WTC11 (cell line): ENCODE measurements at regions not wholly inside any gene's neighbourhood (a gene's known extent, or its start where the extent isn't known, plus 50 kb on each side); places are given as distances from the start of the nearest gene placed in this dataset.

ENCODE experiments used
- ATAC-seq: fragments of 200-7000 bp; cut with Tn5 transposase; 2 replicates; pipeline ENCODE4 v1.10.0; 2021; ENCODE audit warnings: mild to moderate bottlenecking, moderate library complexity
- CTCF ChIA-PET: fragments of 300-600 bp; sonication (Branson Sonifier 250); formaldehyde crosslinking; loops from one replicate; lab custom pipeline; 2021; ENCODE audit warnings: antibody characterized with exemption; lab: Charles Lee
- POLR2A ChIA-PET: fragments of 350-600 bp; sonication (Branson Sonifier 250); formaldehyde crosslinking; loops from one replicate; lab custom pipeline; 2021; ENCODE audit warnings: antibody characterized with exemption; lab: Charles Lee
- DNase-seq: peaks from one replicate; pipeline ENCODE4 v3.0.0; 2021; ENCODE audit warnings: low spot score
- H3K27ac Mint-ChIP-seq: 2 replicates; pipeline ENCODE4 v1.8.0; 2021; ENCODE audit warnings: mixed read lengths
- H3K27me3 Mint-ChIP-seq: 2 replicates; pipeline ENCODE4 v1.8.0; 2021; ENCODE audit warnings: low read depth, mild to moderate bottlenecking, moderate library complexity, mixed read lengths
- H3K36me3 Mint-ChIP-seq: 2 replicates; pipeline ENCODE4 v1.8.0; 2021; ENCODE audit warnings: mixed read lengths
- H3K4me1 Mint-ChIP-seq: 2 replicates; pipeline ENCODE4 v1.8.0; 2022; ENCODE audit warnings: mixed read lengths
- H3K4me3 Mint-ChIP-seq: 2 replicates; pipeline ENCODE4 v1.8.0; 2021; ENCODE audit warnings: mild to moderate bottlenecking, moderate library complexity, mixed read lengths
- H3K9me3 Mint-ChIP-seq: 2 replicates; pipeline ENCODE4 v1.8.0; 2021; ENCODE audit warnings: mixed read lengths
- AFF4 ChIP-seq: sonication (generic); formaldehyde crosslinking; IDR thresholded peaks from 2 replicates; pipeline ENCODE4 v1.8.1; 2023; ENCODE audit warnings: mild to moderate bottlenecking, missing genetic modification reagents, borderline replicate concordance
- ATF3 ChIP-seq: sonication (generic); formaldehyde crosslinking; conservative IDR thresholded peaks from 2 replicates; pipeline ENCODE4 v1.8.1; 2022; ENCODE audit warnings: mild to moderate bottlenecking, missing genetic modification reagents
- CDX4 ChIP-seq: fragments of 250-450 bp; sonication (Bioruptor Pico); IDR thresholded peaks from 2 replicates; pipeline ENCODE4 v1.9.0; 2021; ENCODE audit warnings: moderate library complexity, mild to moderate bottlenecking, inconsistent platforms, borderline replicate concordance
- CREM ChIP-seq: sonication (generic); formaldehyde crosslinking; IDR thresholded peaks from 2 replicates; pipeline ENCODE4 v1.8.1; 2022; ENCODE audit warnings: mild to moderate bottlenecking, missing genetic modification reagents, moderate library complexity
- ELF4 ChIP-seq: sonication (generic); formaldehyde crosslinking; IDR thresholded peaks from 2 replicates; pipeline ENCODE4 v1.8.1; 2022; ENCODE audit warnings: low read depth, mild to moderate bottlenecking, moderate library complexity, missing genetic modification reagents
- GABPB1 ChIP-seq: sonication (generic); formaldehyde crosslinking; IDR thresholded peaks from 2 replicates; pipeline ENCODE4 v1.8.1; 2023; ENCODE audit warnings: mild to moderate bottlenecking, missing genetic modification reagents
- GTF2I ChIP-seq: fragments of 250-450 bp; sonication (Bioruptor Pico); conservative IDR thresholded peaks from 2 replicates; pipeline ENCODE4 v1.4.0; 2021; ENCODE audit warnings: mild to moderate bottlenecking
- MXD4 ChIP-seq: fragments of 250-450 bp; sonication (Bioruptor Pico); IDR thresholded peaks from 2 replicates; pipeline ENCODE4 v1.8.0; 2021; ENCODE audit warnings: mild to moderate bottlenecking, moderate library complexity, borderline replicate concordance
- MYBL2 ChIP-seq: sonication (generic); formaldehyde crosslinking; IDR thresholded peaks from 2 replicates; pipeline ENCODE4 v1.8.1; 2023; ENCODE audit warnings: mild to moderate bottlenecking, moderate library complexity, missing genetic modification reagents
- NFYB ChIP-seq: sonication (generic); formaldehyde crosslinking; conservative IDR thresholded peaks from 2 replicates; pipeline ENCODE4 v1.8.0; 2022; ENCODE audit warnings: low read depth, missing genetic modification reagents
- OVOL2 ChIP-seq: fragments of 250-450 bp; sonication (Bioruptor Pico); IDR thresholded peaks from 2 replicates; pipeline ENCODE4 v1.9.0; 2021; ENCODE audit warnings: mild to moderate bottlenecking, borderline replicate concordance
- STAT6 ChIP-seq: sonication (generic); formaldehyde crosslinking; conservative IDR thresholded peaks from 2 replicates; pipeline ENCODE4 v1.8.1; 2023; ENCODE audit warnings: mild to moderate bottlenecking, low read depth, missing genetic modification reagents, moderate library complexity
- TP53 ChIP-seq: sonication (generic); formaldehyde crosslinking; IDR thresholded peaks from 2 replicates; pipeline ENCODE4 v1.8.1; 2023; ENCODE audit warnings: mild to moderate bottlenecking, missing genetic modification reagents
- ZNF138 ChIP-seq: sonication (generic); formaldehyde crosslinking; conservative IDR thresholded peaks from 2 replicates; pipeline ENCODE4 v1.8.1; 2022; ENCODE audit warnings: mild to moderate bottlenecking, moderate library complexity, missing genetic modification reagents
- ZNF317 ChIP-seq: sonication (generic); formaldehyde crosslinking; IDR thresholded peaks from 2 replicates; pipeline ENCODE4 v1.8.1; 2023; ENCODE audit warnings: low read depth, mild to moderate bottlenecking, moderate library complexity, missing genetic modification reagents, borderline replicate concordance
- ZNF532 ChIP-seq: fragments of 250-450 bp; sonication (Bioruptor Pico); IDR thresholded peaks from 2 replicates; pipeline ENCODE4 v1.9.0; 2021; ENCODE audit warnings: mild to moderate bottlenecking, borderline replicate concordance

GRCh38 chr22:49274754-49275380, 552.8 kb downstream of the BRD1 start:
- Mint-ChIP-seq H3K27ac (no peak overlapping the region), H3K36me3 (peaks cover 3% of the 10 kb centered on the region), H3K9me3 (peaks cover 5% of the 10 kb centered on the region; the same call in 1 of the 2 replicates), H3K27me3 (peaks cover 45% of the 10 kb centered on the region), H3K4me1 (peaks cover 7% of the 10 kb centered on the region), H3K4me3 (no peak overlapping the region)
- TF ChIP-seq AFF4 (no peak), GABPB1 (no peak), ZNF138 (CRISPR knock-in tag) (no peak), ATF3 (no peak), GTF2I (CRISPR knock-in tag) (no peak), NFYB (CRISPR knock-in tag) (no peak), CDX4 (CRISPR knock-in tag) (no peak)
- DNase-seq (no peak), ATAC-seq (no peak)
- CTCF ChIA-PET = interaction anchor here (1.5 kb wide), 1 partner anchor 30 kb away, joined by 5 read pairs; no protein-coding TSS in a partner anchor
- POLR2A ChIA-PET = no interaction called here

- POLR2A ChIA-PET = no interaction called here
- no peak for DNase-seq
- peaks cover 4% of the 10 kb centered on the region; the same call in 1 of the 2 replicates for H3K9me3 Mint-ChIP-seq
- ATAC-seq = no peak
- peaks cover 43% of the 10 kb centered on the region for H3K27me3 Mint-ChIP-seq
- CTCF ChIA-PET = no interaction called here
- TF ChIP-seq MYBL2 (no peak), TP53 (CRISPR knock-in tag) (no peak), ZNF317 (CRISPR knock-in tag) (no peak), OVOL2 (CRISPR knock-in tag) (no peak), STAT6 (CRISPR knock-in tag) (no peak), MXD4 (no peak), ZNF532 (CRISPR knock-in tag) (no peak), ELF4 (CRISPR knock-in tag) (no peak), ZNF138 (CRISPR knock-in tag) (no peak), CREM (CRISPR knock-in tag) (no peak)
- H3K4me3 Mint-ChIP-seq = no peak overlapping the region
- H3K4me1 Mint-ChIP-seq = peaks cover 27% of the 10 kb centered on the region
- peaks cover 3% of the 10 kb centered on the region for H3K36me3 Mint-ChIP-seq
- H3K27ac Mint-ChIP-seq = no peak overlapping the region
Observed at GRCh38 chr22:49272546-49273125, 555.0 kb downstream of the BRD1 start.
